GM21529 (cell line): ENCODE measurements at regions not wholly inside any gene's neighbourhood (a gene's known extent, or its start where the extent isn't known, plus 50 kb on each side); places are given as distances from the start of the nearest gene placed in this dataset.

Source experiments
- ATAC-seq: cut with Tn5 transposase; IDR thresholded peaks from one replicate; pipeline ENCODE4 v1.9.1; 2021; ENCODE audit not compliant: unreplicated experiment

GRCh38 chr3:159829056-159829455 is 159.6 kb upstream of the IL12A start:
- no peak for ATAC-seq

- ATAC-seq = no peak
Observed at GRCh38 chr3:159829539-159830227, 159.0 kb upstream of the IL12A start.

DNA sequence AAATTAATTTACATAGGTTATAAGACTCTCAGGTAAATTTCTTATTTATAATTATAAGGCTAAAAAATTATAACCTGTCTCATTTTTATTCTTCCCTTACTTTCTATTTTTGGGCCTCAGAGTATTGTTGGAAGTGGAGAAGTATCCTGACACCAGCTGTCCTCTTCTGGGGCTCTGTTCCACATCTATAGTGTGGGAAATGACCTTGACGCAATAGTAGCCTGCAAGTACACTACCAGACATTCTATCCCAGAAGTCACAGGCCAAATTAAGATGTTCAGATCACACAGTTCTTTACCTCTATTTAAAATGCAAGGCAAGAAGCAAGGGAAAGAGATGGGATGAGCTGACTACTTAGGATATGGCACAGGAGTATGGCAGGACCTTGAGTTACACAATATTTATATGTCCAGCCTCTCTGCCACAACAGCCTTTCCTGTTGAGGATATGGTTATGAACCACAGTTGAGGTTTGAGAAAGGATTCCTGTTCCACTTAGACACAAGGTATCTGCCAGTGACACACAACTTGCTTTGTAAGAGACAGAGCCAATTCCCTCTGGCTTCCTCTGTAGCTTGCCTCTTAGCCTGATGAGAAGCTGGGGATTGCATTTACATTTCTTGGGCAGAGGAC is 158.0 kb upstream of the IL12A start:
- no peak for ATAC-seq

- ATAC-seq = no peak
Observed at GRCh38 chr3:159831466-159831865, 157.2 kb upstream of the IL12A start.

DNA sequence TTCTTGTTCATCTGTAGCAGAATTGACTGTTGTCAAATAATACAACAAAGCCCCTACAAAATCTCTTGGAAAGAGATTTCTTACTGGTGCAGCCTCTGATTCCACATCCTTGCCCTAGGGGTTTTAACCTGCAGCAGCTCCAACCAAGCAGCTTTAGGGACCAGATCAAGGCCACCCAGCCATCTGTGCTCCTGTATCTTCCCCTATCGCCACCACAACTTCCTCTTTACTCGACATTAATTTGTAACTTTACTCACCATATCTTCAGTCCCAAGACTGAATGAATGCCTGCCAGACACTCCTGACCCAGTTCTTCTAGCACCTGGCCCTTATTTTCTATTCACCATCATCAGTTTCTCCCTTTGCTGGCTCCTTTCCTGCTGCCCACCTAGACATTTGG is 156.6 kb upstream of the IL12A start:
- ATAC-seq = peak; percentile 92

DNA sequence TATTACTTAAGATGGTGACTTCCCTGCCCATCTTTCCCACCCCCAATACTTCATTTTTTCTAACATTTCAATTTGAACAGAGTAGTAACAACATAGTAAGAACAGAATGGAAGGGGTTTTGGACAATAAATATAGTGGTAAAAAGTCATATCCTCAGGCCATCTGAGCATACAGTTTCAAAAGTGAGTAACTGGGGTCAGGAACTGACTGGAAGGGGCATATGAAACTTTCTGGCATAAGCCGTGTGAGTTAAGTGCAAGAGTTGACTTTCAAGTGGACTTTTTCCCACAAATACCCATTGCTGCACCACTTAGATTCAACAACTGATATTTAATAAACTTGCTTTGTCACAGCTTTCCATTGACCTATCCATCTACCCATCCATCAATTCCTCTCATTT is 153.5 kb upstream of the IL12A start:
- no peak for ATAC-seq

DNA sequence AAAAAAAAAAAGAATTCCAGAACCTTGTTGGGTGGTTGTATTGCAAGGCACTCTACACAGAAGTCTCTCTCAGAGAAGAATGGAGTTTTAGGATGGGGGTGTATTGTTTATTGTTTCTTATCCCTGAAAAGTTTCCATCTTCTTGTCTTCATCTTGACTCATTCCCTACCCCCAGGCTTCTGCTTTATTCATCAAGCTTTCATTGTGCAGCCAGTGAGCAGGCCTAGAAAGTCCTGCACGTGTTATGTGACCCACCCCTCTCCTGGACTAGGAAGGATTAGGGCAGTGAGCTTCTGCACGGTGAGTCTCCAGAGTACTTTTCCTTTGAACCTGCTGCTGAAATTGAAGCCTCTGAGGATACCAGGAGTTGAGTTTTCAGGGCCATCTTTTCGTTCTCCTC is 150.9 kb upstream of the IL12A start:
- ATAC-seq = no peak

GRCh38 chr3:159838938-159839337 is 149.7 kb upstream of the IL12A start:
- ATAC-seq = no peak

- no peak for ATAC-seq
Observed at GRCh38 chr3:159839561-159840379, 148.9 kb upstream of the IL12A start, which contains the start of gene SCHIP1. SCHIP1 (plus strand) TSS chr3:159839861.

DNA sequence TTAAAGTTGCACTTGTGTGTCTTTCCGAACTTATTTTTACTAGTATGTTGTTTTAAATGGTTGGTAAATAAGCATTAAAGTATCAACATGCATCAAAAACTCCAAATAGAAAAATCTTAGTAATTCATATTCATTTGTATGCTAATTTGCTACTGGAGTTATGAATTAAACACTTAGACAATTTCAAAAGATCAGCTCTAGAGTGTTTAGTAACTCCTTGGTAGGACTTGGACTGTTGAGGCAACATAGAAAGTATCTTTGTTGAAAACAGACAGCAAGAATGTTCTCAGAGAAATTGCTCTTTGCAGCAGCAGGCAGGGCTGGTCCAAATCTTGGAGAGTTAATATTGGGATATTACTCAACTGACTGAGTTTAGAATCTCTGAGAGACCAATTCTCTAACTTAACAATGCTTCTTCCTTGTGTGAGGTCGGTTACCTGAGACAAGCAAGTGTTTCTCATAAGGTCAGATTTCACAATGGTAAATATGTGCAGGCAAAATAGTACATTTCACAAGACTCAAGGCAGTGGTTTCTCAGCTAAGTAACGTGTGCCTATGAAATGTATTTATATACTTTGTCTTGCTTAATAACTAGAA is 147.8 kb upstream of the IL12A start:
- ATAC-seq = no peak

- no peak for ATAC-seq
Observed at GRCh38 chr3:159841766-159842165, 146.9 kb upstream of the IL12A start.

- ATAC-seq = no peak
Observed at GRCh38 chr3:159843840-159844730, 144.6 kb upstream of the IL12A start.

DNA sequence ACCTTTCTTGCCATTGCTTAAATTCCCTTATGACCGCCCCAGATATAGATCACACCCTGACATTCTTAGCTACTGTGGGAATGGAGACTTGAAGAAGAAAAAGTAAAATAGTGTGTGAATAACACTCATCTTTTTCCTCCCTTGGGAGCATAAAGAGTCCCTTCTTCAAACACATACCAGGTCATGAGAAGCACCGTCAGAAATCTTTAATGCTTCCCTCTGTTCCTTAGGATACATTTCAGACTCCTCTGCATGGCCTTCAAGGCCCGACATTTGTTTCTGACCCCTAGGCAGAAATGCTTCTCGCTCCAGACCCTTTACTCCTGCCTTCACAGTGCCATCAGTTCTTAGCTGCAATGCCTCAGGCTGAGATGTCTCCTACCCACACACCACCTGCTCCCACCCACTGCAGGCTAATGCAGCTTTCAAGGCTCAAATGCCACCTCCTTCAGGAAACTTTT is 143.8 kb upstream of the IL12A start:
- no peak for ATAC-seq

DNA sequence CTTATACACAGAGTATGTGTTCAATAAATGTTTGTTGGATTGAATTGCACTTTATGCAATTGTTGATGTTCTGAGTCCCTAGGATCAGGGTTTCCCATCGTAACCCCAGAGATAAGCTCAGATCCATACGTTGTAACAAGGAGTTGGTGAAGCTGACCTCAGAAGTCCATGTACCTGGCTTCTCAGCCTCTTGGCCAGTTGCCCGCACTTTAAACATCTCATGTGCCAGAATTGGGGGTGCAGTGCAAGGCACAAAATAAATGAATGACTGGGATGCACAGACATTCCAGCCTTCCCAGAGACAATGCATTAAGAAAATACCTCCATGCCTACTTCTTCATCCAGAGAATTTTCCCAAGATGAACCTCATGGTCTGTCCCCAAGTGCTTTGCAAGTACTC is 142.9 kb upstream of the IL12A start:
- no peak for ATAC-seq

DNA sequence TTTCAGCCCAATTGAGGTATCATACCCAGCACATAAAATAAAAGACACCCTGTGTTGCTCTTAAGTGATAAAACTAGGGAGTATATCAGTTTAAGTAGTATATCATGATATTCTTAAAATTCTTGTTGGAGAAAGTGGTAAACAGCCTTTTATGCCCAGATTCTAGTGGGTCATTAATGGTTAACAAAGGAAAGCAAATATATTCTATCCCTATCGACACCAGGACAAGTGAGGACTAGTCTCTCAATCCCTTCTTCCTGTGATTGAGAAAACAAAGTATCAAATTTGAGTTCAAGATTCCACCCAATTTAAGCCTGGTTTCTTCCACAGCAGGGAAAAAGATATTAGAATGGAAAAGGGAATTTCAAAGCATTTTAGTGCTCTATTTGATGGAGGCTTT is 142.4 kb upstream of the IL12A start:
- ATAC-seq = no peak

DNA sequence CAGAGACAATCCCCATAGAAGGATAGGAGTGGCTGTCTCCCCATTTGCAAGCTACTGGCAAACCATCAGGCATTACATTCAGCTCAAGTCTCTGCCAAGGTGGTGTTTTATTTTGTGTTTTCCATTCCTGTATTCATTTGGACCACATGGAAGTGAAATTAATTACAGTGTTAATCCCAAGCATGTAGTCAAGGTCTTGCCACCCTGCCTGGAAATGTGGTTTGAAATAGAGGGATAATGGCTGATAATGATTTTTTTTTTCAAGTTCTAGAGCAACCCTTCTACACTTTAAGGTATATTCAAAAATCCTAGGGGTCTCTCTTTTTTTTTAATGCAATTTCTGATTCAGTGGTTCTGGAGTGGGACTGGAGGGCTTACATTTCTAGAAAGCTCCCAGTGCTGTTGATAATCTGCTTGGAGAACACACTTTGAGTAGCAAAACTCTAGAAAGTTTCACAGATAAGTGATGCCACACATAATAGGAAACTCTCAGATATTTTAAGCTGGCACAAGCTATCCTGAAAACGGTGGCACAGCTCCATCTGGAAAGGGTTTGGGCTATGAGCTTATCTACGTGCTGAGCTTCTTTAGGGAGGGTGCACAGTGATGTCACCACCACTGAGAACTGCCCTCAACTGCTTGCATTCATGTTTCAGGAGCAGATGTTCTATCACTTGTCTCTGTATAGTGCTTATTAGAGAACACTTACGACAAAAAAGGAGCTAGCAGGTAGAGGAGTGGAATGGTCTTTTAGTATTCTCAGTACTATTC is 140.1 kb upstream of the IL12A start:
- ATAC-seq = no peak

GRCh38 chr3:159850481-159850880 is 138.2 kb upstream of the IL12A start:
- no peak for ATAC-seq

GRCh38 chr3:159852266-159852665 is 136.4 kb upstream of the IL12A start:
- no peak for ATAC-seq

GRCh38 chr3:159852821-159853505 is 135.7 kb upstream of the IL12A start:
- ATAC-seq = no peak
